ENCODE measurements at regions not wholly inside any gene's neighbourhood (a gene's known extent, or its start where the extent isn't known, plus 50 kb on each side); places are given as distances from the start of the nearest gene placed in this dataset.

GRCh38 chr5:8134609-8135008, 265.7 kb downstream of the MTRR start:
- Histone ChIP-seq H3K4me1 (ENCODE audit: control insufficient read depth, extremely low read depth, insufficient read depth, low read length) (no peaks in the 10 kb centered on the region), H3K79me2 (ENCODE audit: control insufficient read depth, insufficient read depth, low read length) (no peaks in the 10 kb centered on the region), H3K27me3 (ENCODE audit: control insufficient read depth in 2 of 2, insufficient read depth in 2 of 2, low read length in 2 of 2) (no peaks in the 10 kb centered on the region), H3K9me1 (replicated peaks; ENCODE audit: control insufficient read depth, extremely low read depth, insufficient read depth, low read length) (no peaks in the 10 kb centered on the region), H2AFZ (ENCODE audit: low read depth, low read length) (no peak overlapping the region), H3K27ac (ENCODE audit: insufficient read depth, low read depth, low read length) (no peak overlapping the region), H4K20me1 (replicated peaks; ENCODE audit: control insufficient read depth, extremely low read depth, insufficient read depth, low read length) (no peaks in the 10 kb centered on the region), H3K9ac (replicated peaks; ENCODE audit: extremely low read depth, insufficient read depth, low read length) (no peak overlapping the region), H3K36me3 (ENCODE audit: control insufficient read depth in 2 of 2, extremely low read depth in 1 of 2, insufficient read depth in 2 of 2, low read length in 2 of 2) (no peaks in the 10 kb centered on the region), H3K4me3 (replicated peaks in 1 of 3; ENCODE audit: insufficient read depth in 1 of 3, low read depth in 1 of 3, low read length in 3 of 3) (no peak overlapping the region), H3K9me3 (replicated peaks; ENCODE audit: control insufficient read depth, insufficient read depth, low read length) (no peaks in the 10 kb centered on the region), H3K4me2 (ENCODE audit: insufficient read depth, low read length) (no peak overlapping the region)
- FAIRE-seq (no peak), DNase-seq (ENCODE audit: low read depth, low spot score) (no peak)
- POLR2A ChIA-PET = no interaction called here
- TF ChIP-seq POLR2A (IDR thresholded peaks at IDR 0.05; ENCODE audit: low read depth, low read length) (no peak), POLR2AphosphoS5 (IDR thresholded peaks at IDR 0.05; ENCODE audit: insufficient read depth, low read depth, low read length) (no peak), FOS (IDR thresholded peaks at IDR 0.05; ENCODE audit: borderline replicate concordance, insufficient read depth, low read length) (no peak), MAX (IDR thresholded peaks at IDR 0.05; ENCODE audit: insufficient read depth, insufficient read length) (no peak), JUN (IDR thresholded peaks at IDR 0.05; ENCODE audit: borderline replicate concordance, insufficient read depth, insufficient read length, low read depth) (no peak), EZH2 (IDR thresholded peaks at IDR 0.05; ENCODE audit: borderline replicate concordance, low read depth, low read length, severe bottlenecking) (no peak), GATA2 (IDR thresholded peaks at IDR 0.05; ENCODE audit: insufficient read depth, insufficient read length, low read depth, low read length) (no peak), MYC (IDR thresholded peaks at IDR 0.05; ENCODE audit: low read depth, low read length) (no peak)
- TF ChIP-seq, protein P1, sequence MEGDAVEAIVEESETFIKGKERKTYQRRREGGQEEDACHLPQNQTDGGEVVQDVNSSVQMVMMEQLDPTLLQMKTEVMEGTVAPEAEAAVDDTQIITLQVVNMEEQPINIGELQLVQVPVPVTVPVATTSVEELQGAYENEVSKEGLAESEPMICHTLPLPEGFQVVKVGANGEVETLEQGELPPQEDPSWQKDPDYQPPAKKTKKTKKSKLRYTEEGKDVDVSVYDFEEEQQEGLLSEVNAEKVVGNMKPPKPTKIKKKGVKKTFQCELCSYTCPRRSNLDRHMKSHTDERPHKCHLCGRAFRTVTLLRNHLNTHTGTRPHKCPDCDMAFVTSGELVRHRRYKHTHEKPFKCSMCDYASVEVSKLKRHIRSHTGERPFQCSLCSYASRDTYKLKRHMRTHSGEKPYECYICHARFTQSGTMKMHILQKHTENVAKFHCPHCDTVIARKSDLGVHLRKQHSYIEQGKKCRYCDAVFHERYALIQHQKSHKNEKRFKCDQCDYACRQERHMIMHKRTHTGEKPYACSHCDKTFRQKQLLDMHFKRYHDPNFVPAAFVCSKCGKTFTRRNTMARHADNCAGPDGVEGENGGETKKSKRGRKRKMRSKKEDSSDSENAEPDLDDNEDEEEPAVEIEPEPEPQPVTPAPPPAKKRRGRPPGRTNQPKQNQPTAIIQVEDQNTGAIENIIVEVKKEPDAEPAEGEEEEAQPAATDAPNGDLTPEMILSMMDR (IDR thresholded peaks at IDR 0.05; ENCODE audit: extremely low read depth in 1 of 2, insufficient read depth in 1 of 2, low read depth in 1 of 2, low read length in 2 of 2) = no peak
- CTCF ChIA-PET = no interaction called here
- BruUV-seq (replicated peaks) = no TSS peak
- intact Hi-C loops (cut with micrococcal nuclease) (no loop called here), dilution Hi-C loops (cut with MboI; ENCODE audit: extremely low pct_ligation_motif_present, low sequenced_read_pairs) (no loop called here)

Data from endothelial cell of umbilical vein (primary cell).